H1 (cell line): ENCODE measurements at regions not wholly inside any gene's neighbourhood (a gene's known extent, or its start where the extent isn't known, plus 50 kb on each side); places are given as distances from the start of the nearest gene placed in this dataset.

ENCODE experiments used
- BACH1 ChIP-seq: IDR thresholded peaks from 2 replicates; pipeline ENCODE4 v1.6.1; 2012; ENCODE audit warnings: low read length, improper control_type of control experiment
- CBX5 ChIP-seq: fragments of 300-800, 300-1000 bp; sonication (generic); IDR thresholded peaks from 2 replicates; pipeline ENCODE4 v1.7.1; 2016; ENCODE audit warnings: antibody characterized with exemption, low read length, low read depth
- JUN ChIP-seq: IDR thresholded peaks from 2 replicates; pipeline ENCODE4 v1.6.1; 2011; ENCODE audit warnings: low read depth, mild to moderate bottlenecking, improper control_type of control experiment, low read length
- KDM1A ChIP-seq: fragments of 200-600, 300-600 bp; sonication (generic); IDR thresholded peaks from 2 replicates; pipeline ENCODE4 v1.7.1; 2016; ENCODE audit warnings: mild to moderate bottlenecking, low read length, borderline replicate concordance
- MAFK ChIP-seq: IDR thresholded peaks from 2 replicates; pipeline ENCODE4 v1.6.1; 2012; ENCODE audit warnings: low read depth, mild to moderate bottlenecking, improper control_type of control experiment, low read length
- POLR2A ChIP-seq, 2 experiments: IDR thresholded peaks; 1 replicate in 1 of 2; 2 replicates in 1 of 2; pipeline ENCODE4 v1.6.1; 2011; ENCODE audit warnings: low read depth in 2 of 2, low read length in 2 of 2, mild to moderate bottlenecking in 2 of 2; ENCODE audit errors: control extremely low read depth in 1 of 2
- POLR2AphosphoS5 ChIP-seq: IDR thresholded peaks from 2 replicates; pipeline ENCODE4 v1.6.1; 2011; ENCODE audit warnings: low read depth, low read length
- SP1 ChIP-seq: IDR thresholded peaks from 2 replicates; pipeline ENCODE4 v1.6.1; 2011; ENCODE audit warnings: low read depth, low read length
- SRF ChIP-seq: IDR thresholded peaks from 2 replicates; pipeline ENCODE4 v1.6.1; 2011; ENCODE audit warnings: mild to moderate bottlenecking, low read depth, low read length, moderate library complexity
- TEAD4 ChIP-seq: IDR thresholded peaks from 2 replicates; pipeline ENCODE4 v1.6.1; 2012; ENCODE audit warnings: low read depth, low read length, inconsistent platforms, mixed read lengths
- YY1 ChIP-seq: IDR thresholded peaks from 2 replicates; pipeline ENCODE4 v1.6.1; 2011; ENCODE audit warnings: low read depth, mild to moderate bottlenecking, low read length
- TF ChIP-seq, protein P1 (sequence below), 3 experiments: IDR thresholded peaks; 1 replicate in 2 of 3; 2 replicates in 1 of 3; pipeline versions ENCODE4 v1.5.1 to v1.6.1; 2011; ENCODE audit warnings: low read length in 3 of 3, mild to moderate bottlenecking in 3 of 3, inconsistent platforms in 2 of 3, low read depth in 1 of 3, moderate library complexity in 1 of 3; ENCODE audit not compliant: insufficient read depth in 1 of 3; ENCODE audit errors: control extremely low read depth in 1 of 3
- TF ChIP-seq, protein P2 (sequence below): IDR thresholded peaks from 2 replicates; pipeline ENCODE4 v1.6.1; 2012; ENCODE audit warnings: inconsistent platforms
- TF ChIP-seq, protein P3 (sequence below): IDR thresholded peaks from 2 replicates; pipeline ENCODE4 v1.6.1; 2011; ENCODE audit warnings: low read depth, mild to moderate bottlenecking, low read length; ENCODE audit not compliant: insufficient read depth

DNA sequence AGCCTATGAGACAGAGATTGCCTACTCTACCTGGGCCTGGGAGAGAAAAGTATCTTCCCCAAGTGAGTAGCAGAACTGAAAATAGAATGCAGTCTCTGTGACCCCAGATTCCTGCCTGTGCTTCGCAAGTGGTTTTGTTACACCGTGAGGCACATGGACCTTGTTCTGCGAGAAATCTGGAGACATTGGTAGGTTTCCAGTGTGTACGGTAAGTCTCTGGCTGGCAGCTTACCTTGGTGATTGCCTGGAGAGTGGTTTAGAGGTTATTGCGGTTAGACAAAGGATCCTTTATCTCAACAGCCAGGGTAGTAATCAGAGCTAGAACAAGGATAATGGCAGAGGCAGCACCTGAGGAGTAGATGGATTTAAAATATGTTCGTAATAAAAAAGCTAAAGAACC is 606.0 kb upstream of the GCFC2 start:
- TF ChIP-seq, protein P1, sequence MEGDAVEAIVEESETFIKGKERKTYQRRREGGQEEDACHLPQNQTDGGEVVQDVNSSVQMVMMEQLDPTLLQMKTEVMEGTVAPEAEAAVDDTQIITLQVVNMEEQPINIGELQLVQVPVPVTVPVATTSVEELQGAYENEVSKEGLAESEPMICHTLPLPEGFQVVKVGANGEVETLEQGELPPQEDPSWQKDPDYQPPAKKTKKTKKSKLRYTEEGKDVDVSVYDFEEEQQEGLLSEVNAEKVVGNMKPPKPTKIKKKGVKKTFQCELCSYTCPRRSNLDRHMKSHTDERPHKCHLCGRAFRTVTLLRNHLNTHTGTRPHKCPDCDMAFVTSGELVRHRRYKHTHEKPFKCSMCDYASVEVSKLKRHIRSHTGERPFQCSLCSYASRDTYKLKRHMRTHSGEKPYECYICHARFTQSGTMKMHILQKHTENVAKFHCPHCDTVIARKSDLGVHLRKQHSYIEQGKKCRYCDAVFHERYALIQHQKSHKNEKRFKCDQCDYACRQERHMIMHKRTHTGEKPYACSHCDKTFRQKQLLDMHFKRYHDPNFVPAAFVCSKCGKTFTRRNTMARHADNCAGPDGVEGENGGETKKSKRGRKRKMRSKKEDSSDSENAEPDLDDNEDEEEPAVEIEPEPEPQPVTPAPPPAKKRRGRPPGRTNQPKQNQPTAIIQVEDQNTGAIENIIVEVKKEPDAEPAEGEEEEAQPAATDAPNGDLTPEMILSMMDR (IDR thresholded peaks at IDR 0.05; ENCODE audit: control extremely low read depth in 1 of 3, insufficient read depth in 1 of 3, low read depth in 1 of 3, low read length in 3 of 3), result no peak
- no peak for TF ChIP-seq CBX5
- TF ChIP-seq POLR2A (IDR thresholded peaks at IDR 0.05; ENCODE audit: control extremely low read depth in 1 of 2, low read depth in 2 of 2, low read length in 2 of 2), result no peak
- TF ChIP-seq JUN, result no peak
- TF ChIP-seq POLR2AphosphoS5, result no peak
- no peak for TF ChIP-seq SP1
- no peak for TF ChIP-seq SRF
- TF ChIP-seq, protein P2, sequence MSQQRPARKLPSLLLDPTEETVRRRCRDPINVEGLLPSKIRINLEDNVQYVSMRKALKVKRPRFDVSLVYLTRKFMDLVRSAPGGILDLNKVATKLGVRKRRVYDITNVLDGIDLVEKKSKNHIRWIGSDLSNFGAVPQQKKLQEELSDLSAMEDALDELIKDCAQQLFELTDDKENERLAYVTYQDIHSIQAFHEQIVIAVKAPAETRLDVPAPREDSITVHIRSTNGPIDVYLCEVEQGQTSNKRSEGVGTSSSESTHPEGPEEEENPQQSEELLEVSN, result no peak
- TF ChIP-seq, protein P3, sequence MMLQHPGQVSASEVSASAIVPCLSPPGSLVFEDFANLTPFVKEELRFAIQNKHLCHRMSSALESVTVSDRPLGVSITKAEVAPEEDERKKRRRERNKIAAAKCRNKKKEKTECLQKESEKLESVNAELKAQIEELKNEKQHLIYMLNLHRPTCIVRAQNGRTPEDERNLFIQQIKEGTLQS, result no peak
- no peak for TF ChIP-seq MAFK
- no peak for TF ChIP-seq BACH1
- TF ChIP-seq KDM1A, result no peak
- TF ChIP-seq YY1, result no peak
- no peak for TF ChIP-seq TEAD4
